Transverse colon (tissue), 4 donors: ENCODE measurements at regions not wholly inside any gene's neighbourhood (a gene's known extent, or its start where the extent isn't known, plus 50 kb on each side); places are given as distances from the start of the nearest gene placed in this dataset.

Source experiments
- DNase-seq: peaks from one replicate; pipeline ENCODE4 v3.0.0-alpha.2; 2019
- H3K27ac ChIP-seq, 4 donors: fragments of 200-600 bp; sonication (generic); 2 replicates each; pipeline ENCODE4 v1.5.1; 2016 to 2018; ENCODE audit warnings: inconsistent platforms in 4 of 4
- H3K27me3 ChIP-seq: fragments of 200-600 bp; sonication (generic); 2 replicates; pipeline ENCODE4 v1.5.1; 2017; ENCODE audit warnings: inconsistent platforms
- H3K36me3 ChIP-seq, 4 donors: fragments of 200-600 bp; sonication (generic); 2 replicates each; pipeline ENCODE4 v1.5.1; 2017 to 2019; ENCODE audit warnings: inconsistent platforms in 4 of 4
- H3K4me1 ChIP-seq, 4 donors: fragments of 200-600 bp; sonication (generic); 2 replicates each; pipeline ENCODE4 v1.5.1; 2017 to 2020; ENCODE audit warnings: inconsistent platforms in 4 of 4
- H3K4me3 ChIP-seq, 4 donors: fragments of 200-600 bp; sonication (generic); 1 replicate in 1 of 4; 2 replicates in 3 of 4; pipeline versions ENCODE4 v1.5.1 to v1.6.1; 2017 to 2019; ENCODE audit warnings: inconsistent platforms in 4 of 4
- H3K9me3 ChIP-seq, 2 donors: fragments of 200-600 bp; sonication (generic); 2 replicates each; pipeline ENCODE4 v1.5.1; 2017 to 2019; ENCODE audit warnings: inconsistent platforms in 2 of 2
- EP300 ChIP-seq: sonication (generic); formaldehyde crosslinking; IDR thresholded peaks from one replicate; pipeline ENCODE4 v1.6.1; 2017; ENCODE audit warnings: antibody characterized with exemption, low read depth
- POLR2A ChIP-seq: fragments of 450-650 bp; IDR thresholded peaks from one replicate; pipeline ENCODE4 v1.6.1; 2016; ENCODE audit warnings: antibody characterized with exemption, mild to moderate bottlenecking, moderate library complexity
- POLR2AphosphoS5 ChIP-seq, 3 donors: sonication (generic); formaldehyde crosslinking; IDR thresholded peaks; one replicate each; pipeline ENCODE4 v1.6.1; 2016; ENCODE audit warnings: antibody characterized with exemption in 3 of 3
- whole genome bisulfite sequencing, 2 donors: methylation state at CpG; one replicate each; pipeline ENCODE4 v1.1.5; 2018; ENCODE audit warnings: low coverage in 1 of 2; 5-methylcytosine and 5-hydroxymethylcytosine counted together
- in situ Hi-C, 4 donors: fragments of 200-750 bp; cut with MboI; loops; one replicate each; pipeline versions ENCODE4 v1.15.0 to v1.15.1; 2017; ENCODE audit warnings: low sequenced_read_pairs in 3 of 4, low pct_ligation_motif_present in 1 of 4, low pct_unique_long_range_greater_than_20kb in 1 of 4
- intact Hi-C: fragments of 100-400 bp; cut with DNase I; formaldehyde crosslinking; loops from one replicate; pipeline ENCODE4 v1.15.1; 2023; ENCODE audit warnings: low total_unique reads
- TF ChIP-seq, protein P1 (sequence below), 5 experiments: fragments of 200-600 bp in 3 of 5; fragments of 450-650 bp in 2 of 5; sonication (generic) in 3 of 5; IDR thresholded peaks; 1 replicate in 2 of 5; 2 replicates in 3 of 5; pipeline ENCODE4 v1.5.1; 2016 to 2017; ENCODE audit warnings: antibody characterized with exemption in 5 of 5, inconsistent platforms in 3 of 5, mild to moderate bottlenecking in 2 of 5, moderate library complexity in 1 of 5

DNA sequence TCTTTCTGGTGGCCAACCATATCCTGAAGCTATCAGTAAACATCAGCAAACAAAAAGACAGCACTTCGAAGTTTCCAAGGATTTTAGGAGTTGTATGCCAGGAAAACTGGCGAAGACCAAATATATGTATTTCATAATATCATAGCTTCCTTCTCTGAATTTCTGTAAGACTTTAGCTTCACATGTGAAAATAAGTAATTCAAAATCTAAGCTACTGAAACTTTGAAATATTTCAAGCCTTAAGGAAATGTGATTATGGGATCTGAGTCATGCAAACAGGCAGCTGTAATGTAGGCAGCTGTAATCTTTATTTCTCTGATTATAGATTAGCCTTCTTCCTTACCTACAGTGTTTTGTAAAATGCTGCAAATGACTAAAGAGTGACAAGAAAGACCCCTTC lies 70.7 kb upstream of the ANKRD10 start:
- Histone ChIP-seq H3K27me3 (no peaks in the 10 kb centered on the region), H3K9me3 (no peaks in the 10 kb centered on the region), H3K4me1 (no peaks in the 10 kb centered on the region), H3K36me3 (no peaks in the 10 kb centered on the region), H3K27ac (no peak overlapping the region), H3K4me3 (no peak overlapping the region)
- WGBS, 2 donors = 53 to 68% methylated on average over 2 of the region's 2 CpGs
- in situ Hi-C loops = no loop called here
- intact Hi-C loops = no loop called here
- no peak for TF ChIP-seq EP300
- no peak for TF ChIP-seq POLR2A
- no peak for TF ChIP-seq POLR2AphosphoS5 (IDR thresholded peaks at IDR 0.05)
- TF ChIP-seq, protein P1, sequence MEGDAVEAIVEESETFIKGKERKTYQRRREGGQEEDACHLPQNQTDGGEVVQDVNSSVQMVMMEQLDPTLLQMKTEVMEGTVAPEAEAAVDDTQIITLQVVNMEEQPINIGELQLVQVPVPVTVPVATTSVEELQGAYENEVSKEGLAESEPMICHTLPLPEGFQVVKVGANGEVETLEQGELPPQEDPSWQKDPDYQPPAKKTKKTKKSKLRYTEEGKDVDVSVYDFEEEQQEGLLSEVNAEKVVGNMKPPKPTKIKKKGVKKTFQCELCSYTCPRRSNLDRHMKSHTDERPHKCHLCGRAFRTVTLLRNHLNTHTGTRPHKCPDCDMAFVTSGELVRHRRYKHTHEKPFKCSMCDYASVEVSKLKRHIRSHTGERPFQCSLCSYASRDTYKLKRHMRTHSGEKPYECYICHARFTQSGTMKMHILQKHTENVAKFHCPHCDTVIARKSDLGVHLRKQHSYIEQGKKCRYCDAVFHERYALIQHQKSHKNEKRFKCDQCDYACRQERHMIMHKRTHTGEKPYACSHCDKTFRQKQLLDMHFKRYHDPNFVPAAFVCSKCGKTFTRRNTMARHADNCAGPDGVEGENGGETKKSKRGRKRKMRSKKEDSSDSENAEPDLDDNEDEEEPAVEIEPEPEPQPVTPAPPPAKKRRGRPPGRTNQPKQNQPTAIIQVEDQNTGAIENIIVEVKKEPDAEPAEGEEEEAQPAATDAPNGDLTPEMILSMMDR (IDR thresholded peaks at IDR 0.05) = no peak
- DNase-seq = no peak

- intact Hi-C loops (no loop called here), in situ Hi-C loops (no loop called here)
- Histone ChIP-seq H3K36me3 (no peaks in the 10 kb centered on the region), H3K4me3 (no peak overlapping the region), H3K4me1 (no peaks in the 10 kb centered on the region), H3K27ac (no peak overlapping the region), H3K9me3 (no peaks in the 10 kb centered on the region), H3K27me3 (no peaks in the 10 kb centered on the region)
- no peak for TF ChIP-seq EP300
- TF ChIP-seq, protein P1 (IDR thresholded peaks at IDR 0.05) = no peak
- TF ChIP-seq POLR2A = no peak
- no peak for TF ChIP-seq POLR2AphosphoS5 (IDR thresholded peaks at IDR 0.05)
- DNase-seq = no peak
- 58% methylated on average over 3 of the region's 3 CpGs; no CpG with 5 or more reads in 1 of the 2 donors for WGBS, 2 donors
Measured at GRCh38 chr13:110984798-110985197, 69.9 kb upstream of the ANKRD10 start.

DNA sequence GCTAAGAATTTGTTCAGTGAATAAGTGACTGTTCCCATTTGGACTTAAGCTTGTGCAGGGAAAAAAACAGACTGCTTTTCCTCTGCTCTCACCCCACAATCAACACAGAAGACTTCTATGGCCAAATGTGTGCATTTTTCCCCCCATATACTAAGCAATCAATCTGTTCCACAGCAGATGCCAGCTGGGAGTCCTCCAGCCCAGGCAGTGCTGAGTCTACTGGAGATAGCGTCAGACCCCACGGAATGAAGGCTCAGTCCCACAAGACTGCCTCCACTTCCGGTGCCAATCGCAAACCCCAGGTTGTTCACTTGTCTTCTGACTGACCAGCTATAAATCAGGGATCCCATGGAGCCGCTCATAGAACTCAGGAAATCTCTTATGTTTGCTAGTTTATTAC lies 69.5 kb upstream of the ANKRD10 start:
- no peaks in the 10 kb centered on the region for H3K36me3 ChIP-seq
- DNase-seq = no peak

DNA sequence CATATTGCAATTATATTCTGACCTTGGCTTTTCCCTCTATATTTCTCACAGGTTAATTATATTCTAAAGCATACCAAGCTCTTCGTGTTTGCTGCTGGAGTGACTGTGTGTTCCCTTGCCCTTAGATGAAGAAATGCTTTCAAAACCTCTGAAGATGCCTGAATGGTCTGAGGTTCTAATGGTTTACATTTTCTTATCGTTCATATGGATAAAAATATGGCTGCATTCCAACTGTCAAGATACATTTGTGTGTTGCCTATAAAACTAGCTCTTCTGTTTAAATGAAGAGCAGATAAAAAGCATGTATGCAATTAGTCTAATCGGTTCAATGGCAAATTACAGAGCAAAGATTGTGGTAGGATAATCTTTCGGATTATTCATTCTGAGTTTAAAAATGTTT lies 68.4 kb upstream of the ANKRD10 start:
- Histone ChIP-seq H3K36me3 (no peaks in the 10 kb centered on the region), H3K9me3 (no peaks in the 10 kb centered on the region), H3K27me3 (no peaks in the 10 kb centered on the region), H3K4me1 (no peaks in the 10 kb centered on the region), H3K4me3 (no peak overlapping the region), H3K27ac (no peak overlapping the region)
- no peak for DNase-seq
- 50 to 62% methylated on average over 4 of the region's 4 CpGs for WGBS, 2 donors
- intact Hi-C loops = no loop called here
- in situ Hi-C loops = no loop called here
- TF ChIP-seq, protein P1 (IDR thresholded peaks at IDR 0.05) = no peak
- no peak for TF ChIP-seq EP300
- no peak for TF ChIP-seq POLR2AphosphoS5 (IDR thresholded peaks at IDR 0.05)
- no peak for TF ChIP-seq POLR2A

More for the DNA sequence above, 69.5 kb upstream of the ANKRD10 start:
- 61% methylated on average over 5 of the region's 5 CpGs; no CpG with 5 or more reads in 1 of the 2 donors for WGBS, 2 donors
- Histone ChIP-seq H3K4me3 (no peak overlapping the region), H3K27ac (no peak overlapping the region), H3K27me3 (no peaks in the 10 kb centered on the region), H3K9me3 (no peaks in the 10 kb centered on the region), H3K4me1 (no peaks in the 10 kb centered on the region)
- intact Hi-C loops = no loop called here
- in situ Hi-C loops = no loop called here
- TF ChIP-seq, protein P1 (IDR thresholded peaks at IDR 0.05) = no peak
- TF ChIP-seq POLR2A = no peak
- TF ChIP-seq EP300 = no peak
- TF ChIP-seq POLR2AphosphoS5 (IDR thresholded peaks at IDR 0.05) = no peak
